Transverse colon (tissue), 4 donors: ENCODE measurements at regions not wholly inside any gene's neighbourhood (a gene's known extent, or its start where the extent isn't known, plus 50 kb on each side); places are given as distances from the start of the nearest gene placed in this dataset.

Experiments
- DNase-seq: peaks from one replicate; pipeline ENCODE4 v3.0.0-alpha.2; 2019
- H3K27ac ChIP-seq, 4 donors: fragments of 200-600 bp; sonication (generic); 2 replicates each; pipeline ENCODE4 v1.5.1; 2016 to 2018; ENCODE audit warnings: inconsistent platforms in 4 of 4
- H3K27me3 ChIP-seq: fragments of 200-600 bp; sonication (generic); 2 replicates; pipeline ENCODE4 v1.5.1; 2017; ENCODE audit warnings: inconsistent platforms
- H3K36me3 ChIP-seq, 4 donors: fragments of 200-600 bp; sonication (generic); 2 replicates each; pipeline ENCODE4 v1.5.1; 2017 to 2019; ENCODE audit warnings: inconsistent platforms in 4 of 4
- H3K4me1 ChIP-seq, 4 donors: fragments of 200-600 bp; sonication (generic); 2 replicates each; pipeline ENCODE4 v1.5.1; 2017 to 2020; ENCODE audit warnings: inconsistent platforms in 4 of 4
- H3K4me3 ChIP-seq, 4 donors: fragments of 200-600 bp; sonication (generic); 1 replicate in 1 of 4; 2 replicates in 3 of 4; pipeline versions ENCODE4 v1.5.1 to v1.6.1; 2017 to 2019; ENCODE audit warnings: inconsistent platforms in 4 of 4
- H3K9me3 ChIP-seq, 2 donors: fragments of 200-600 bp; sonication (generic); 2 replicates each; pipeline ENCODE4 v1.5.1; 2017 to 2019; ENCODE audit warnings: inconsistent platforms in 2 of 2
- EP300 ChIP-seq: sonication (generic); formaldehyde crosslinking; IDR thresholded peaks from one replicate; pipeline ENCODE4 v1.6.1; 2017; ENCODE audit warnings: antibody characterized with exemption, low read depth
- POLR2A ChIP-seq: fragments of 450-650 bp; IDR thresholded peaks from one replicate; pipeline ENCODE4 v1.6.1; 2016; ENCODE audit warnings: antibody characterized with exemption, mild to moderate bottlenecking, moderate library complexity
- POLR2AphosphoS5 ChIP-seq, 3 donors: sonication (generic); formaldehyde crosslinking; IDR thresholded peaks; one replicate each; pipeline ENCODE4 v1.6.1; 2016; ENCODE audit warnings: antibody characterized with exemption in 3 of 3
- WGBS, 2 donors: methylation state at CpG; one replicate each; pipeline ENCODE4 v1.1.5; 2018; ENCODE audit warnings: low coverage in 1 of 2; 5-methylcytosine and 5-hydroxymethylcytosine counted together
- in situ Hi-C, 4 donors: fragments of 200-750 bp; cut with MboI; loops; one replicate each; pipeline versions ENCODE4 v1.15.0 to v1.15.1; 2017; ENCODE audit warnings: low sequenced_read_pairs in 3 of 4, low pct_ligation_motif_present in 1 of 4, low pct_unique_long_range_greater_than_20kb in 1 of 4
- intact Hi-C: fragments of 100-400 bp; cut with DNase I; formaldehyde crosslinking; loops from one replicate; pipeline ENCODE4 v1.15.1; 2023; ENCODE audit warnings: low total_unique reads
- TF ChIP-seq, protein P1 (sequence below), 5 experiments: fragments of 200-600 bp in 3 of 5; fragments of 450-650 bp in 2 of 5; sonication (generic) in 3 of 5; IDR thresholded peaks; 1 replicate in 2 of 5; 2 replicates in 3 of 5; pipeline ENCODE4 v1.5.1; 2016 to 2017; ENCODE audit warnings: antibody characterized with exemption in 5 of 5, inconsistent platforms in 3 of 5, mild to moderate bottlenecking in 2 of 5, moderate library complexity in 1 of 5

DNA sequence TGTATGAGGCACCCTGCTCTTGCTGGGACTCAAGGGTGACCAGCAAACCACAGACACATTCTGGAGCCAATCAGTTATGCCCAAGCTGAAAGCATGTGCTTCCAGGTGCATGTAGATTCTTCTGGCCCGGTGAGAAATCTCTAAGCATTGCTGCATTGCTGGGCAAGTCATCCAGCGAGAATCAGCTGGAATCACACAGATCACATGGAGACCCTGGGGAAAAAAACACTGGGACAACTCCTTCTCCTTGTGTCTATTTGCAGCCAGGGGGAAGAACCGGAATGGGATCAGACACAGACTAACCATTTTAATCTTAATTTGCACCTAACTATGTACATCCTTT lies 119.7 kb upstream of the KLF7 start:
- Histone ChIP-seq H3K27me3 (no peaks in the 10 kb centered on the region), H3K4me3 (no peak overlapping the region), H3K4me1 (peaks cover 2 to 12% (median 10%) of the 10 kb centered on the region in 4 donors), H3K36me3 (no peaks in the 10 kb centered on the region), H3K9me3 (no peaks in the 10 kb centered on the region), H3K27ac (no peak overlapping the region)
- intact Hi-C loops = no loop called here
- WGBS, 2 donors = 68 to 81% methylated on average over 3 of the region's 3 CpGs
- TF ChIP-seq POLR2AphosphoS5 (IDR thresholded peaks at IDR 0.05) (no peak), POLR2A (no peak), EP300 (no peak)
- TF ChIP-seq, protein P1, sequence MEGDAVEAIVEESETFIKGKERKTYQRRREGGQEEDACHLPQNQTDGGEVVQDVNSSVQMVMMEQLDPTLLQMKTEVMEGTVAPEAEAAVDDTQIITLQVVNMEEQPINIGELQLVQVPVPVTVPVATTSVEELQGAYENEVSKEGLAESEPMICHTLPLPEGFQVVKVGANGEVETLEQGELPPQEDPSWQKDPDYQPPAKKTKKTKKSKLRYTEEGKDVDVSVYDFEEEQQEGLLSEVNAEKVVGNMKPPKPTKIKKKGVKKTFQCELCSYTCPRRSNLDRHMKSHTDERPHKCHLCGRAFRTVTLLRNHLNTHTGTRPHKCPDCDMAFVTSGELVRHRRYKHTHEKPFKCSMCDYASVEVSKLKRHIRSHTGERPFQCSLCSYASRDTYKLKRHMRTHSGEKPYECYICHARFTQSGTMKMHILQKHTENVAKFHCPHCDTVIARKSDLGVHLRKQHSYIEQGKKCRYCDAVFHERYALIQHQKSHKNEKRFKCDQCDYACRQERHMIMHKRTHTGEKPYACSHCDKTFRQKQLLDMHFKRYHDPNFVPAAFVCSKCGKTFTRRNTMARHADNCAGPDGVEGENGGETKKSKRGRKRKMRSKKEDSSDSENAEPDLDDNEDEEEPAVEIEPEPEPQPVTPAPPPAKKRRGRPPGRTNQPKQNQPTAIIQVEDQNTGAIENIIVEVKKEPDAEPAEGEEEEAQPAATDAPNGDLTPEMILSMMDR (IDR thresholded peaks at IDR 0.05) = no peak
- in situ Hi-C loops = no loop called here
- no peak for DNase-seq

DNA sequence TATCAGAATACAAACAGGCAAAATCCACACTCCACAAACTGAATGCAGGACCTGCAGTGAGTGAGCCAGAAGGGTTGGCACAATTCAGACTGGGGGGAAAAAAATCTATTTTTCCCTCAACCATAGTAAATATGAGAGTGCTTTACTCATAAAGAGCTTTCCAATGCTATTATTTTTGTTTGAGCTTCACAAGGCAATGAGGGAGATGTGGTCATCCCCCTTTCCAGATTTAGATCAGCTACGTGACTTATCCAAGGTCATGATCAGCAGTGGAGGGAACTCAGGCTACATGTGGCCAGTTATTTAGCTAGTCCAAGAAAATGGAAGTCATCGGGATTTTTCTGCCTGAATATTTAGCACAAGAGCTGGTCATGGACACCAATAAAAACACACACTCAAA lies 120.4 kb upstream of the KLF7 start:
- intact Hi-C loops (no loop called here), in situ Hi-C loops (no loop called here)
- Histone ChIP-seq H3K4me1 (peaks cover 2 to 12% (median 10%) of the 10 kb centered on the region in 4 donors), H3K27ac (no peak overlapping the region), H3K36me3 (no peaks in the 10 kb centered on the region), H3K9me3 (no peaks in the 10 kb centered on the region), H3K27me3 (no peaks in the 10 kb centered on the region), H3K4me3 (no peak overlapping the region)
- TF ChIP-seq POLR2AphosphoS5 (IDR thresholded peaks at IDR 0.05) (no peak), EP300 (no peak), POLR2A (no peak)
- TF ChIP-seq, protein P1 (IDR thresholded peaks at IDR 0.05) = no peak
- 64% methylated on average over 2 of the region's 2 CpGs; no CpG with 5 or more reads in 1 of the 2 donors for WGBS, 2 donors
- no peak for DNase-seq

DNA sequence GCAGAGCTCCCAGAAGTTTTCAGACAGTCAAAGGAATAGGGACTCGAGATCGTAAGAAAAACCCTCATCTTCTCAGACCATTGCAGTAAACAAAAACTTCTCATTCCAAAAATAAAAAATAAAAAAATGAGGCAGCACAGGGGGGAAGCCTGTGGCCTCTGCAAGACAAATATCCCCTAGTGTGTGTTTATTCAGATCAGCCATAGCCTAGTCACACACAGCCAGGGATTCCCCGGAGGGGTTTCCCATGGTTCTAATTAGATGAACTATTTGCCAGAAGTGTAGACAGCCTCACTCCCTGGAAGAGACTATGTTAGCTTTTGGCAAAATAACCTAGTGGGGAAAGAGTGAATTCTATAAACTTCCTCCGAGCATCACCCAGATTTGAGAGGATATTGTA lies 122.9 kb upstream of the KLF7 start:
- H3K4me3 ChIP-seq = no peak overlapping the region
- H3K4me1 ChIP-seq = peaks cover 2 to 12% (median 10%) of the 10 kb centered on the region in 4 donors
- H3K36me3 ChIP-seq = no peaks in the 10 kb centered on the region
- no peaks in the 10 kb centered on the region for H3K27me3 ChIP-seq
- TF ChIP-seq, protein P1 (IDR thresholded peaks at IDR 0.05) = no peak
- TF ChIP-seq POLR2A = no peak
- no peak for TF ChIP-seq POLR2AphosphoS5 (IDR thresholded peaks at IDR 0.05)
- no peak for TF ChIP-seq EP300
- intact Hi-C loops (no loop called here), in situ Hi-C loops (no loop called here)
- no peaks in the 10 kb centered on the region for H3K9me3 ChIP-seq
- 65 to 79% methylated on average over 4 of the region's 4 CpGs for WGBS, 2 donors
- no peak for DNase-seq
- no peak overlapping the region for H3K27ac ChIP-seq

DNA sequence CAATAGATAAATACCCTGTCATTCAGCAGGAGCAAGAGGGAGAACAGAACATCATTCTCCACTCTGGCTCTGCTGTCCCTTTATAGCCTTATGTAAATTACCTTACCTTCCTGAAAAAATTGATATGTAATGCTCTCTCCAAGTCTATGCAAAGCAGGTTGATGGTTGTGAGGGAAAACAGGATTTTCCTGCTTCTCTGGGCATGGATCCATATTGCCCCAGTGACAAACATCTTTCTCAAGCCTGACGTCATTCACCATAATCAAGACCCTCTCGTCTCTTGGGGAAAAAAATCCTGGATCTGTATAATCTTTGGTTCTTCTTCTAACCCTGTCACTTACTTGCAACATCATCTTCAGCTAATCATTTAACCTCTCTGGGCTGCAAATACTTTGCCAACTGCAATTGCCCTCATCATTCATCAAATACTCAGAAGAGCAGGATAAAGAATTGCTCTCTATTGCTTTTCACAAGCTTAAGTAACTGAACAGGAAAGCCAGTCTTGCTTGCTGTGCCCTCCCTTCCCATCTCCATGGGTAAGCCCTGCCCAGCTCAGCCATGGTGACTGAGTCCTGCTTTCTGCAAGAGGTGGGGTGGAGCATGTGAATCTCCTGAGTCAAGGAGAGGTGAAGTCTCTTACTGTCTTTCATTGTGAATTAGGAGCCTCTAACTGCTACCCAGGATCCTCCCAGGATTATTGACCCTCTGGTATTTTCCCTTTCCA lies 123.7 kb upstream of the KLF7 start:
- no peak for DNase-seq
- 20 to 35% methylated on average over 2 of the region's 2 CpGs for WGBS, 2 donors
- Histone ChIP-seq H3K9me3 (no peaks in the 10 kb centered on the region), H3K4me1 (peaks cover 2 to 11% (median 8%) of the 10 kb centered on the region in 4 donors), H3K4me3 (no peak overlapping the region), H3K36me3 (no peaks in the 10 kb centered on the region), H3K27ac (no peak overlapping the region), H3K27me3 (no peaks in the 10 kb centered on the region)
- intact Hi-C loops = no loop called here
- in situ Hi-C loops = no loop called here
- TF ChIP-seq, protein P1 (IDR thresholded peaks at IDR 0.05) = no peak
- TF ChIP-seq POLR2A (no peak), POLR2AphosphoS5 (IDR thresholded peaks at IDR 0.05) (no peak), EP300 (no peak)
